ENCODE measurements at regions not wholly inside any gene's neighbourhood (a gene's known extent, or its start where the extent isn't known, plus 50 kb on each side); places are given as distances from the start of the nearest gene placed in this dataset.

GRCh38 chr6:119633461-119633860 is 283.9 kb upstream of the MAN1A1 start:
- no peak for DNase-seq

GRCh38 chr6:119630561-119631192 is 281.1 kb upstream of the MAN1A1 start:
- DNase-seq = no peak

DNA sequence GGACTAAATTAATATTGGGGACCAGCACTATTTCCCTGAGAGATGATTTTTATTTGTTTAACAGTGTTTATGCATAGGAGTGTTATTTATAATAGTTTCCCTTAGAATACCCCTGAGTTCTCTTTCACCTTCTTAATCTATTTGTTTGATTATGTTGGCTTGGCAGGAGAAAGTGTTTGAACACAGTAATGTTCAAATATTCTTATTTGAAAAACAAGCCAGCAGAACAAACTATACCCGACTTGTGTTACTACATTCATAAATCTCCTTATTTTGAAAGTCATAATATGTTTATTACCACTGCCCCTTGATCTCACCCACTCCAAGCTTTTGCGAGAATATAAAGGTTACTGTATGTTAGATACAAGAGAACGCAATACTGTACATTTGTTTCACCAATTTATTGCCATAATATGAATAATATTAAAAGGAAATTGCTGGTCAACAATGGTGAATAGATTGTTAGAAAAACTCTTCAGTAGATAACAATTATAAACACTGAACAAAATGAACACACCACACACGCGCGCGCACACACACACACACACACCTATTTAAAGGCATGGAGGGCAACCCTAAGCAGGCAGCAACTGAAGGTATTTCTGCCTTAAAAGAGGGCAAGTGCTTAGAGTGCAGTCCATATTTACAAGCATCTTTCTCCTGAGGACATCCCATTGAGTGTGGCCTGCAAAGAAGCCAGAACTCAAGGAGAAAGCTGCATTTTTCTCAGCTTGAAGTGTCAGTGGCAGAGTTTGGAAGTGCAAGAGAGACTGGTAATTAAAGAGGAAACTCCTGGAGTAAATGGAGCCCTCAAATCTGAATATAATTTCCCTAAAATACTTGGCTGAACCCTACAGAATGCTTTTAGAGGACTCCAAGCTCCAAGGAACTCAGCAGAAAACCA is 279.4 kb upstream of the MAN1A1 start:
- no peak for DNase-seq

DNA sequence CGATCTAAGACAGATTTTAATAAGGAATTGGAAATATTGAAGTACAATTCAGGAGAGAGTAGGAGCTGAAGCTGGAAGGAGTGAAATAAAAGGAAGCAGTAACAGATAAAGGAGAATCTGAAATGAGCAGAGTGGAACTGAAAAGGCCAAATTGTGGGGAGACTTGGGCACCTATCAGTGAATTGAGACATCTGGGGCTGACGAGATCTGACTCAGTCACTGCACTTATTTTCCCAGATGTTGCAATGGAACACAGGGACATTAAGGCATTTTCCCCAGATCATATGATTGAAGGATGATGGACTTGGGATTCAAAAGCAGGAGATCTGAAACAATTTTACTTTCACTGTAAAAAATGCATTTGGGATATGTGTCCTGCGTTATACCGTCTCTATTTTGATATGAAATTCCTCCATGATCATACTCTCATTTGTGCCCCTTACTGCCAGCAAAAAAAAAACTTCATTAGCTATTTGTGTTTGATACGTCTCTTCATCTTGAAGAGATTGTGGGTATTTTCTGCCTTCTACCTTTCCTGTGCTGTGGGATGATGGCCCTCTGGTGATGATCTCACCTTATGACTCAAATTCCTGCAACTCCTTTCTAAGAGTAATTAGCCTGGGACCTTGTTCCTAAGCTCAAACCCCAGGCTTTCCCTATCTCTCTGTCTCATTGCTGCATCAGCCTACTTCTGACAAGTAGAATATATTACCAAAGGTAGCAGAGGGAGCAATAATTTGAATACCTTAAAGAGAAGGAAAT is 278.5 kb upstream of the MAN1A1 start:
- DNase-seq = no peak

DNA sequence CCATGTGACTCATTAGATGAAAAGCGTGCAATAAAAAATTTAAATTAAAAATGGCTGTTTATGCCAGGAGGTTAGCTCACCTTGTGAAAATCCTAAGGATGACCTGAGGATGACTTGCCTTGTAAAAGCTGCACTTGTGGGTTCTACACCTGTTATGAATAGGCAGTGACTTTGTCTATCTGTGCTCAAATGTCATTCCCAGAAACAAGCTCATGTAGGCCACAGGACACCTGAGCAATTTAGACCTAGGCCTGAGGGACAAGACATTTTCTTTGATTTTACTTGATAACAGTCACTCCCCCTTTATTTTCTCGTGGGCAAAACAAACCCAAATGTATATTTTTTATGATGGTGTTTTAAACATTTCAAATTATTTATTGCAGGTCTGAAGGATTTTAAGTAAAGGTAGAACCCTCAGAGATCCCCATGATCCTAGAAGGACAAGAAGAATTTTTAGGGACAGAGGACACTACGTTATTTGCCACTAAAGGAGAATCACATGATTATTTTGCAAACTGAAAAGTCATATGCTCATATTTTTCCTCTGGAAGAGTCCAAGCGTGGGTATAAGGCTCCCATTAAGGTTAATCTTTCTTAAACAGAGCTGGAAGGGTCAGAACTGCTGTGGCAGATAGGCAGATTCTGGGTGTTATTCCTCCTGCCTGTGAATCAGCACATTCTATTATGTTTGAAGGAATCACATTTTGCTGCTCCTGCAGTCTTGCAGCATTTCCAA is 277.5 kb upstream of the MAN1A1 start:
- DNase-seq = no peak

GRCh38 chr6:119620846-119621555 is 271.4 kb upstream of the MAN1A1 start:
- DNase-seq = no peak

- DNase-seq = no peak
These were observed 264.6 kb upstream of the MAN1A1 start for GRCh38 chr6:119614138-119614537.

GRCh38 chr6:119612911-119613381 is 263.4 kb upstream of the MAN1A1 start:
- DNase-seq = no peak

DNA sequence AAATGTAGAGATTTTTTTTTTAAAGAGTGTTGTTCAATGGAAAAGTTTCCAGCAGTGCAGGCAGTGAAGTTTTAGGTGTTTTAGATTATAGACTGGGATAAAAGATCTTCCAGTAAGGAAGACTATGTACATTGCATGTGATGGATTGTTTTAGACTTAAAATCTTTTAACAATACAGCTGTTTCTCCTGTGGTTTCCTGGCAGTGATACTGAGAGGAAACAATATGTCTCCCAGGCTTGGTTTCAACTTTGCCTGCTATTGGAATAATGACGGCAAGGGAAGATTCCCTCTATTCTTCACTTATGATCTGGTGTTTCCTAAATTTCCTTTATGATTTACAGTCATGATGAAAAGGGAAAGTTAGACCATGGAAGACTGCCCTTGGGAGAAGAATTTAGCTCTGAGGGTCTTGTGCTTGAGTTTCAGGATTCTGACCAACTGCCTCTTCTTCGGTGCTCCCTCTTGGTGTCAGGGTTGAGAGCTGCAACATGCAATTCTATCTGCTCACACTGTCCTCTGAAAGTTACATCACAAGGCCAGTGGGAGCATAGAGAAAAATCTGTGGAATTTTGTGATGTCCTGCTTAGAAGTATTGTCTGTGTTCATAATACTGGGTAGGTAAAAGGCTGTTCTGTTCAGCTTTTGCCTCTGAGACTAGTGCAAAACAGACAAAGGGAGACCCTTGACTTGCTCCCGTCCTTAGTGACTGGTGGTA is 262.8 kb upstream of the MAN1A1 start:
- no peak for DNase-seq

GRCh38 chr6:119610754-119611153 is 261.2 kb upstream of the MAN1A1 start:
- no peak for DNase-seq

GRCh38 chr6:119610265-119610664 is 260.7 kb upstream of the MAN1A1 start:
- DNase-seq = no peak

DNA sequence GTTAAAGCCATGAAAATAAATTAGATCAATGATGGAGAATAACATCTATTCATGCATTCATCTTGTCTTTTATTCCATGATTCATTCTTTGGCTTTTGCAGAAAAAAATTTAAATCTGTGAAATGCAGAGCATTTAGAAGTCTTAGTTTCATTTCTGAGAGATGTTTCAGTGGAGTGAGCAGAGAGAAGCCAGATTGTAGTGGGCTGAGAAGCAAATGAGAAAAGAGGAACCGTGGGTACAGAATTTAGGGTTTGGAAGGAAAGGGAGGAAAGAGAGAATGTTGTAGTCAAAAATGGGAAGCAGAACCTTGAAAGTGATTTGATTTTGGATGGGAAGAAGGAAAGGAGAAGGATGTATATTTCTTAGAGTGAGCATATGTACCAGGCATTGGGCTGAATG is 260.3 kb upstream of the MAN1A1 start:
- DNase-seq = no peak

- no peak for DNase-seq
These were observed 259.4 kb upstream of the MAN1A1 start for GRCh38 chr6:119608994-119609393.

GRCh38 chr6:119604124-119604523 is 254.6 kb upstream of the MAN1A1 start:
- DNase-seq = no peak

DNA sequence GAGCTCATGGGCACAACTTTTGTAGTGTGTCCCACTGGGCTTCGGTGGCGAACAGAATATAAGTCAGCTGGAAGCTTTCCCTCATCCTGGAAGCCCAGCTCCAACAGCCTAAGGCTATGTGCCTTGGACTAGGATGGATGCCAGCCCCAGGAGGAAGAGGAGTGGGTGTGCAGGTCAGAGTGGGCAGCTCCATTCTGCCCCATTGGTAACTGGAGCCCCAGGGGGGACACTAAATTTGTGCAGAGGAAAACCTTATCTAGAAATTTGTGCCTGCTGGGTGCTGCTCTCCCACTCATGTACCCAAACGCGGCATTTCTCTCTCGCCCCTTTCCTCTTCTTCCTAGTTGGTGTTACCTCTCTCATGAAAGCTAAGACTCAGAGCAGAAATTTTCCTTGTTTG is 253.9 kb upstream of the MAN1A1 start:
- DNase-seq = no peak

DNA sequence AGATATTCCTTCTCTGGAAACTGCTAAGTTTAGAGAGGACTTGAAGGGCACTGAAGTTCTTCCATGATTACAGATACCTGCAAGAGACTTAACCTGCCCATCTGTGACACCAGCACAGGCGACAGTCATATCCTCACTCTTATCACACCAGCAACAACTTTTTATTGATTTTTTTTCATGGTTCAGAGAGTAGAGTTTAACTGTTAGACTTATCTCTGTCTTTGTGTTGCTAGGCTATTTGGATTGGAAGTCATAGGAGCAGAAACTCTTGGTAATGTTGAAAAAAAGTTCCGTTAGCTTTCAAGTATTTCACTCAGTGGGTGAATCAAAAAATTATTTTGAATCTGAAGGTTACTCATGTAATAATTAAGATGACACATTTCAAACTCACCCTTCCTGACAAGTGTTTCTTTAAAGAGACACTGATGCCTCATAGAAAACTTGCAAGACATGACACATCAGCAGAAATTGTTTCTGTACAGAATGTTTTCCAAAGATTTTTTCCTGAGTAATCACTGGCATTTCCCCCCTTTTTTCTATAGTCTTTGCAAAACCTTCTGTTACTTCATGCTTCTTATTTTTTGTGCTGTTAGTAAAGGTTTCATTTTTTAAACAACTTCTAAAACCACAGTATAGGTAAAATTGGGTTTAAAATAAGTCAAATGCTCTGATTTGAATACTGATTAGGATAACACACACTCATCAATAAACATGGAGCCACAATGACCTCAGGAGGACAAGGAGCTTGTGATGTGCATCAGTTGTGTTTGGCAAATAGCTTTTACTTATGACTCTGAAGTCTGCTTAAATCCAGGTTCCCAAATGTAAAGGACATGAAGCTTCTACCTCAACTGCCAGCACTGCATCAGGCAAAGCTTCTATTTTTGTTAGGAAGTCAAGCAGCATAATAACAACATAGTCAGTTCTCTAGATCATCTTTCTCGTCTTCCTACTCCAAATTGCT is 252.9 kb upstream of the MAN1A1 start:
- DNase-seq = no peak

DNA sequence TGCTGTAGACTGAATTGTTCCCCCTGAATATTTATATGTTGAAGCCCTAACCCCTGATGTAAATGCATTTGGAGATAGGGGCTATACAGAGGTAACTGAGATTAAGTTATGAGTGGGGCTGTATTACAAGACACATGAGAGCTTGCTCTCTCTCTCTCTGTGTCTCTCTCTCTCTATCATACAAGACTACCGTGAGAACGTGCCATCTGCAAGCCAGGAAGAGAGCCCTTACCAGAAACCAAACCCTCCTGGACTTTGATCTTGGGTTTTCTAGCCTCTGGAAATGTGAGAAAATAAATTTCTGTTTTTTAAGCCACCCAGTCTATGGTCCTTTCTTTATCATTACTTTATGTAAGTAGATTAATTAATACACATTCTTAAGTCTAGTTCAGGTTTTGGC is 249.3 kb upstream of the MAN1A1 start:
- DNase-seq = no peak

GRCh38 chr6:119594907-119595306 is 245.3 kb upstream of the MAN1A1 start:
- DNase-seq = no peak

- DNase-seq = no peak
These were observed 241.7 kb upstream of the MAN1A1 start for GRCh38 chr6:119591235-119591634.

DNA sequence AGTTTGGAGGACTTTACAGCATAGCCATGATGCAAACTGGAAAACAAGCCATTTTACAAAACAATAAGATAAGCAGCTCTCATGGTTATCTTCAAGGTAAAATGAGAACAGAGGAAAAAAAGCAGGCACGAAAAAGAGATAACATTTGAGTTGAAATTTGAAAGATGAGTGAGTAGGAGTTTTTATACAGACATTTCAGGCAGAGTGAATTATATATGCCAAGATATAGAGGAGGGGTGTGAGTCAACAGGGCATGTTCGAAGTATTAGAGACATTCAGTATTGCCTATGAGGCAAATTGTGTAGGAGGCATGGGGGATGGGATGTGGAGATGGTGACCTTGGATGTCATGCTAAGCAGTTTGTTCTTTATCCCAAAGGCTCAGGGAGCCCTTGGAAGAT is 240.5 kb upstream of the MAN1A1 start:
- DNase-seq = no peak
